GM23338 (cell line): ENCODE measurements at regions not wholly inside any gene's neighbourhood (a gene's known extent, or its start where the extent isn't known, plus 50 kb on each side); places are given as distances from the start of the nearest gene placed in this dataset.

Experiments
- ATAC-seq: fragments of 200-7000 bp; cut with Tn5 transposase; 3 replicates; pipeline ENCODE4 v1.9.1; 2020
- DNase-seq: peaks from one replicate; pipeline ENCODE4 v3.0.0-alpha.2; 2015; ENCODE audit warnings: low spot score
- H2AFZ ChIP-seq: fragments of 200-600 bp; sonication (generic); 2 replicates; pipeline ENCODE4 v1.8.0; 2016; ENCODE audit warnings: antibody characterized with exemption, mild to moderate bottlenecking, moderate library complexity
- H3F3A ChIP-seq: fragments of 200-600 bp; sonication (generic); replicated peaks from 2 replicates; pipeline ENCODE4 v1.8.0; 2017; ENCODE audit warnings: antibody characterized with exemption, mixed run types, low read depth
- H3K27ac ChIP-seq: fragments of 200-600 bp; sonication (generic); 2 replicates; pipeline ENCODE4 v1.6.1; 2016; ENCODE audit warnings: low read depth
- H3K27me3 ChIP-seq: fragments of 200-600 bp; sonication (generic); 2 replicates; pipeline ENCODE4 v1.8.0; 2016; ENCODE audit warnings: mild to moderate bottlenecking, mixed run types, moderate library complexity; ENCODE audit not compliant: insufficient read depth
- H3K36me3 ChIP-seq: fragments of 200-600 bp; sonication (generic); 2 replicates; pipeline ENCODE4 v1.8.0; 2016; ENCODE audit warnings: mild to moderate bottlenecking; ENCODE audit not compliant: insufficient read depth
- H3K4me1 ChIP-seq: fragments of 200-600 bp; sonication (generic); 2 replicates; pipeline ENCODE4 v1.8.0; 2016; ENCODE audit warnings: mild to moderate bottlenecking, moderate library complexity; ENCODE audit not compliant: insufficient read depth
- H3K4me2 ChIP-seq: fragments of 200-600 bp; sonication (generic); 2 replicates; pipeline ENCODE4 v1.7.1; 2017; ENCODE audit warnings: mixed run types
- H3K4me3 ChIP-seq: fragments of 200-600 bp; sonication (generic); 2 replicates; pipeline ENCODE4 v1.6.1; 2016; ENCODE audit warnings: mixed run types
- H3K79me2 ChIP-seq: fragments of 200-600 bp; sonication (generic); replicated peaks from 2 replicates; pipeline ENCODE4 v1.8.0; 2017; ENCODE audit warnings: mild to moderate bottlenecking; ENCODE audit not compliant: insufficient read depth
- H3K9me2 ChIP-seq: fragments of 200-600 bp; sonication (generic); 2 replicates; pipeline ENCODE4 v1.8.0; 2017; ENCODE audit not compliant: insufficient read depth
- H4K20me1 ChIP-seq: fragments of 200-600 bp; sonication (generic); replicated peaks from 2 replicates; pipeline ENCODE4 v1.8.0; 2017; ENCODE audit warnings: mild to moderate bottlenecking; ENCODE audit not compliant: insufficient read depth
- H3K27ac Mint-ChIP-seq: 2 replicates; pipeline ENCODE4 v1.8.0; 2020; ENCODE audit warnings: inconsistent platforms, mild to moderate bottlenecking, moderate library complexity, mixed read lengths
- H3K27me3 Mint-ChIP-seq: 3 replicates; pipeline ENCODE4 v1.8.0; 2022; ENCODE audit warnings: low read depth, mild to moderate bottlenecking, moderate library complexity, mixed read lengths, inconsistent platforms; ENCODE audit not compliant: insufficient read depth, poor library complexity
- H3K36me3 Mint-ChIP-seq: 3 replicates; pipeline ENCODE4 v1.8.0; 2021; ENCODE audit warnings: low read depth, mild to moderate bottlenecking, inconsistent platforms, moderate library complexity, mixed read lengths
- H3K4me1 Mint-ChIP-seq: 3 replicates; pipeline ENCODE4 v1.8.0; 2020; ENCODE audit warnings: mild to moderate bottlenecking, inconsistent platforms, mixed read lengths
- H3K4me3 Mint-ChIP-seq: 3 replicates; pipeline ENCODE4 v1.8.0; 2021; ENCODE audit warnings: moderate library complexity, mild to moderate bottlenecking, inconsistent platforms, mixed read lengths
- H3K9me3 Mint-ChIP-seq: 3 replicates; pipeline ENCODE4 v1.8.0; 2020; ENCODE audit warnings: moderate library complexity, mild to moderate bottlenecking, inconsistent platforms, mixed read lengths
- CREB1 ChIP-seq: fragments of 250-450 bp; sonication (Bioruptor Pico); IDR thresholded peaks from 2 replicates; pipeline ENCODE4 v1.5.0; 2020; ENCODE audit warnings: low read depth, mild to moderate bottlenecking, moderate library complexity
- CTCF ChIP-seq, 2 experiments: fragments of 200-600 bp in 1 of 2; sonication (generic) in 1 of 2; conservative IDR thresholded peaks; 2 replicates each; pipeline versions ENCODE4 v1.5.1 to v1.6.1; 2016 to 2017; ENCODE audit warnings: antibody characterized with exemption in 2 of 2, low read depth in 2 of 2, mild to moderate bottlenecking in 2 of 2, moderate library complexity in 1 of 2
- ETS1 ChIP-seq: IDR thresholded peaks from 2 replicates; pipeline ENCODE4 v1.6.1; 2016; ENCODE audit warnings: antibody characterized with exemption
- EZH2 ChIP-seq: fragments of 200-600 bp; sonication (generic); IDR thresholded peaks from one replicate; pipeline ENCODE4 v1.8.0; 2017; ENCODE audit warnings: antibody characterized with exemption, mild to moderate bottlenecking, low read depth; ENCODE audit not compliant: unreplicated experiment
- EZH2phosphoT487 ChIP-seq: fragments of 200-600 bp; sonication (generic); IDR thresholded peaks from one replicate; pipeline ENCODE4 v1.8.1; 2018; ENCODE audit warnings: antibody characterized with exemption; ENCODE audit not compliant: unreplicated experiment
- JUNB ChIP-seq: IDR thresholded peaks from one replicate; pipeline ENCODE4 v1.6.1; 2016; ENCODE audit warnings: antibody characterized with exemption; ENCODE audit not compliant: unreplicated experiment
- NANOG ChIP-seq: IDR thresholded peaks from 2 replicates; pipeline ENCODE4 v1.6.1; 2016; ENCODE audit warnings: antibody characterized with exemption, borderline replicate concordance
- POLR2AphosphoS5 ChIP-seq: IDR thresholded peaks from 2 replicates; pipeline ENCODE4 v1.6.1; 2016; ENCODE audit warnings: antibody characterized with exemption, low read depth
- STAT1 ChIP-seq: IDR thresholded peaks from one replicate; pipeline ENCODE4 v1.6.1; 2016; ENCODE audit warnings: antibody characterized with exemption; ENCODE audit not compliant: unreplicated experiment
- ZNF331 ChIP-seq: fragments of 250-450 bp; sonication (Bioruptor Pico); IDR thresholded peaks from 2 replicates; pipeline ENCODE4 v1.5.0; 2020; ENCODE audit warnings: low read depth, mild to moderate bottlenecking, moderate library complexity
- ZNF462 ChIP-seq: fragments of 250-450 bp; sonication (Bioruptor Pico); IDR thresholded peaks from 2 replicates; pipeline ENCODE4 v1.5.0; 2020; ENCODE audit warnings: mild to moderate bottlenecking, moderate library complexity

GRCh38 chr10:4492202-4492601 is 333.8 kb upstream of the AKR1E2 start (continued):
- no peak for TF ChIP-seq ZNF462 (CRISPR knock-in tag)
- no peak for TF ChIP-seq ZNF331 (CRISPR knock-in tag)
- TF ChIP-seq POLR2AphosphoS5: no peak
- TF ChIP-seq CTCF (conservative IDR thresholded peaks at IDR 0.05; ENCODE audit: low read depth in 2 of 2): no peak
- TF ChIP-seq EZH2phosphoT487: no peak
- TF ChIP-seq CREB1 (CRISPR knock-in tag): no peak
- no peak for TF ChIP-seq STAT1

GRCh38 chr10:4488904-4489303 is 337.1 kb upstream of the AKR1E2 start:
- Histone ChIP-seq H3K9me2 (peaks cover 38% of the 10 kb centered on the region), H3K4me2 (no peak overlapping the region), H3K36me3 (no peaks in the 10 kb centered on the region), H3K4me3 (no peak overlapping the region), H3K79me2 (no peaks in the 10 kb centered on the region), H3K27me3 (no peaks in the 10 kb centered on the region), H3F3A (no peaks in the 10 kb centered on the region), H3K27ac (no peak overlapping the region), H3K4me1 (no peaks in the 10 kb centered on the region), H2AFZ (no peak overlapping the region), H4K20me1 (no peaks in the 10 kb centered on the region)
- H3K27ac Mint-ChIP-seq: no peak overlapping the region
- no peak for DNase-seq
- peaks cover 5% of the 10 kb centered on the region; the same call in 1 of the 3 replicates for H3K9me3 Mint-ChIP-seq
- no peaks in the 10 kb centered on the region for H3K4me1 Mint-ChIP-seq
- no peak for ATAC-seq
- no peak overlapping the region for H3K4me3 Mint-ChIP-seq
- H3K36me3 Mint-ChIP-seq: no peaks in the 10 kb centered on the region
- H3K27me3 Mint-ChIP-seq: peaks cover 3% of the 10 kb centered on the region
- TF ChIP-seq EZH2: no peak
- TF ChIP-seq JUNB: no peak
- no peak for TF ChIP-seq POLR2AphosphoS5
- no peak for TF ChIP-seq ETS1
- no peak for TF ChIP-seq NANOG
- no peak for TF ChIP-seq ZNF331 (CRISPR knock-in tag)
- TF ChIP-seq CTCF (conservative IDR thresholded peaks at IDR 0.05; ENCODE audit: low read depth in 2 of 2): no peak
